ENCODE measurements at regions not wholly inside any gene's neighbourhood (a gene's known extent, or its start where the extent isn't known, plus 50 kb on each side); places are given as distances from the start of the nearest gene placed in this dataset.

GRCh38 chr6:113693851-113694250, 163.3 kb upstream of the MARCKS start:
- no peak for TF ChIP-seq POLR2A (IDR thresholded peaks at IDR 0.05)
- TF ChIP-seq CTCF (IDR thresholded peaks at IDR 0.05) = no peak
- no peaks in the 10 kb centered on the region for H3K4me1 ChIP-seq
- no peaks in the 10 kb centered on the region for H3K36me3 ChIP-seq
- intact Hi-C loops (cut with DNase I; ENCODE audit: low total_unique reads) = no loop called here
- H3K4me3 ChIP-seq = no peak overlapping the region
- H3K9me3 ChIP-seq = no peaks in the 10 kb centered on the region
- H3K27me3 ChIP-seq = no peaks in the 10 kb centered on the region
- no peak for DNase-seq
- no peak overlapping the region for H3K27ac ChIP-seq

GRCh38 chr6:113694278-113695077, 162.7 kb upstream of the MARCKS start:
- Histone ChIP-seq H3K4me3 (no peak overlapping the region), H3K27me3 (no peaks in the 10 kb centered on the region), H3K4me1 (no peaks in the 10 kb centered on the region), H3K36me3 (no peaks in the 10 kb centered on the region), H3K27ac (no peak overlapping the region), H3K9me3 (no peaks in the 10 kb centered on the region)
- intact Hi-C loops (cut with DNase I; ENCODE audit: low total_unique reads) = no loop called here
- no peak for DNase-seq
- TF ChIP-seq CTCF (IDR thresholded peaks at IDR 0.05) = no peak
- TF ChIP-seq POLR2A (IDR thresholded peaks at IDR 0.05) = no peak

- intact Hi-C loops (cut with DNase I; ENCODE audit: low total_unique reads) = no loop called here
- Histone ChIP-seq H3K36me3 (no peaks in the 10 kb centered on the region), H3K27ac (no peak overlapping the region), H3K9me3 (no peaks in the 10 kb centered on the region), H3K27me3 (no peaks in the 10 kb centered on the region), H3K4me1 (no peaks in the 10 kb centered on the region), H3K4me3 (no peak overlapping the region)
- DNase-seq = no peak
- TF ChIP-seq CTCF (IDR thresholded peaks at IDR 0.05) = no peak
- TF ChIP-seq POLR2A (IDR thresholded peaks at IDR 0.05) = no peak
Observed at GRCh38 chr6:113695516-113695915, 161.6 kb upstream of the MARCKS start.

GRCh38 chr6:113696960-113697359, 160.2 kb upstream of the MARCKS start:
- Histone ChIP-seq H3K27me3 (no peaks in the 10 kb centered on the region), H3K27ac (no peak overlapping the region), H3K9me3 (no peaks in the 10 kb centered on the region), H3K36me3 (no peaks in the 10 kb centered on the region), H3K4me1 (no peaks in the 10 kb centered on the region), H3K4me3 (no peak overlapping the region)
- DNase-seq = no peak
- TF ChIP-seq CTCF (IDR thresholded peaks at IDR 0.05) (no peak), POLR2A (IDR thresholded peaks at IDR 0.05) (no peak)
- intact Hi-C loops (cut with DNase I; ENCODE audit: low total_unique reads) = no loop called here

- intact Hi-C loops (cut with DNase I; ENCODE audit: low total_unique reads) = no loop called here
- Histone ChIP-seq H3K4me1 (no peaks in the 10 kb centered on the region), H3K4me3 (no peak overlapping the region), H3K36me3 (no peaks in the 10 kb centered on the region), H3K9me3 (no peaks in the 10 kb centered on the region), H3K27me3 (no peaks in the 10 kb centered on the region), H3K27ac (no peak overlapping the region)
- TF ChIP-seq POLR2A (IDR thresholded peaks at IDR 0.05) (no peak), CTCF (IDR thresholded peaks at IDR 0.05) (no peak)
- DNase-seq = no peak
Observed at GRCh38 chr6:113697632-113698410, 159.3 kb upstream of the MARCKS start.
